H1 (cell line): ENCODE measurements at regions not wholly inside any gene's neighbourhood (a gene's known extent, or its start where the extent isn't known, plus 50 kb on each side); places are given as distances from the start of the nearest gene placed in this dataset.

ENCODE experiments used
- ATF2 ChIP-seq: IDR thresholded peaks from 2 replicates; pipeline ENCODE4 v1.6.1; 2012; ENCODE audit warnings: low read length, inconsistent platforms
- EP300 ChIP-seq, 2 experiments: IDR thresholded peaks; 1 replicate in 1 of 2; 2 replicates in 1 of 2; pipeline ENCODE4 v1.6.1; 2011 to 2012; ENCODE audit warnings: low read depth in 2 of 2, low read length in 2 of 2, mild to moderate bottlenecking in 2 of 2, borderline replicate concordance in 1 of 2, inconsistent platforms in 1 of 2, moderate library complexity in 1 of 2
- GABPA ChIP-seq: IDR thresholded peaks from 2 replicates; pipeline ENCODE4 v1.6.1; 2011; ENCODE audit warnings: mild to moderate bottlenecking, low read length, moderate library complexity, borderline replicate concordance; ENCODE audit not compliant: insufficient read depth
- JUN ChIP-seq: IDR thresholded peaks from 2 replicates; pipeline ENCODE4 v1.6.1; 2011; ENCODE audit warnings: low read depth, mild to moderate bottlenecking, improper control_type of control experiment, low read length
- JUND ChIP-seq: IDR thresholded peaks from 2 replicates; pipeline ENCODE4 v1.6.1; 2011; ENCODE audit warnings: mild to moderate bottlenecking, improper control_type of control experiment, low read length
- MAX ChIP-seq: IDR thresholded peaks from 2 replicates; pipeline ENCODE4 v1.6.1; 2012; ENCODE audit warnings: inconsistent platforms
- NANOG ChIP-seq: IDR thresholded peaks from 2 replicates; pipeline ENCODE4 v1.6.1; 2011; ENCODE audit warnings: low read length, low read depth, mild to moderate bottlenecking, inconsistent platforms; ENCODE audit not compliant: insufficient read depth, poor library complexity, severe bottlenecking
- NRF1 ChIP-seq: IDR thresholded peaks from 2 replicates; pipeline ENCODE4 v1.6.1; 2011; ENCODE audit warnings: mild to moderate bottlenecking, low read depth, low read length, improper control_type of control experiment
- POLR2A ChIP-seq, 2 experiments: IDR thresholded peaks; 1 replicate in 1 of 2; 2 replicates in 1 of 2; pipeline ENCODE4 v1.6.1; 2011; ENCODE audit warnings: low read depth in 2 of 2, low read length in 2 of 2, mild to moderate bottlenecking in 2 of 2; ENCODE audit errors: control extremely low read depth in 1 of 2
- RAD21 ChIP-seq, 2 experiments: IDR thresholded peaks in 1 of 2; conservative IDR thresholded peaks in 1 of 2; 2 replicates each; pipeline ENCODE4 v1.6.1; 2011; ENCODE audit warnings: low read depth in 2 of 2, low read length in 2 of 2, improper control_type of control experiment in 1 of 2, inconsistent platforms in 1 of 2, mild to moderate bottlenecking in 1 of 2, moderate library complexity in 1 of 2
- SP1 ChIP-seq: IDR thresholded peaks from 2 replicates; pipeline ENCODE4 v1.6.1; 2011; ENCODE audit warnings: low read depth, low read length
- TEAD4 ChIP-seq: IDR thresholded peaks from 2 replicates; pipeline ENCODE4 v1.6.1; 2012; ENCODE audit warnings: low read depth, low read length, inconsistent platforms, mixed read lengths
- YY1 ChIP-seq: IDR thresholded peaks from 2 replicates; pipeline ENCODE4 v1.6.1; 2011; ENCODE audit warnings: low read depth, mild to moderate bottlenecking, low read length
- TF ChIP-seq, protein P1 (sequence below), 3 experiments: IDR thresholded peaks; 1 replicate in 2 of 3; 2 replicates in 1 of 3; pipeline versions ENCODE4 v1.5.1 to v1.6.1; 2011; ENCODE audit warnings: low read length in 3 of 3, mild to moderate bottlenecking in 3 of 3, inconsistent platforms in 2 of 3, low read depth in 1 of 3, moderate library complexity in 1 of 3; ENCODE audit not compliant: insufficient read depth in 1 of 3; ENCODE audit errors: control extremely low read depth in 1 of 3

DNA sequence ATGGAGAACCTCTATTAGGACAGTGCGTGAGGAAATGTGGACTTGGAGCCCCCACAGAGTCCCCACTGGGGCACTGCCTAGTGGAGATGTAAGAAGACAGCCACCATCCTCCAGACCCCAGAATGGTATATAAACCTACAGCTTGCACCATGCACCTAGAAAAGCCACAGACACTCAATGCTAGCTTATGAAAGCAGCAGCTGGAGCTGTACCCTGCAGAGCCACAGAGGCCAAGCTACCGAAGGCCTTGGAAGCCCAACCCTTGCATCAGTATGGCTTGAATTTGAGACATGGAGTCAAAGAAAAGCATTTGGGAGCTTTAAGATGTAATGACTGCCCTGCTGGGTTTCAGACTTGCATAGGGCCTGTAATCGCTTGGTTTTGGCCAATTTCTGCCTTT lies 361.3 kb downstream of the ZNF248 start:
- no peak for TF ChIP-seq JUN
- no peak for TF ChIP-seq NANOG
- TF ChIP-seq SP1: no peak
- no peak for TF ChIP-seq NRF1
- TF ChIP-seq EP300 (IDR thresholded peaks at IDR 0.05; ENCODE audit: borderline replicate concordance in 1 of 2, low read depth in 2 of 2, low read length in 2 of 2): no peak
- TF ChIP-seq JUND: no peak
- TF ChIP-seq YY1: no peak
- TF ChIP-seq, protein P1, sequence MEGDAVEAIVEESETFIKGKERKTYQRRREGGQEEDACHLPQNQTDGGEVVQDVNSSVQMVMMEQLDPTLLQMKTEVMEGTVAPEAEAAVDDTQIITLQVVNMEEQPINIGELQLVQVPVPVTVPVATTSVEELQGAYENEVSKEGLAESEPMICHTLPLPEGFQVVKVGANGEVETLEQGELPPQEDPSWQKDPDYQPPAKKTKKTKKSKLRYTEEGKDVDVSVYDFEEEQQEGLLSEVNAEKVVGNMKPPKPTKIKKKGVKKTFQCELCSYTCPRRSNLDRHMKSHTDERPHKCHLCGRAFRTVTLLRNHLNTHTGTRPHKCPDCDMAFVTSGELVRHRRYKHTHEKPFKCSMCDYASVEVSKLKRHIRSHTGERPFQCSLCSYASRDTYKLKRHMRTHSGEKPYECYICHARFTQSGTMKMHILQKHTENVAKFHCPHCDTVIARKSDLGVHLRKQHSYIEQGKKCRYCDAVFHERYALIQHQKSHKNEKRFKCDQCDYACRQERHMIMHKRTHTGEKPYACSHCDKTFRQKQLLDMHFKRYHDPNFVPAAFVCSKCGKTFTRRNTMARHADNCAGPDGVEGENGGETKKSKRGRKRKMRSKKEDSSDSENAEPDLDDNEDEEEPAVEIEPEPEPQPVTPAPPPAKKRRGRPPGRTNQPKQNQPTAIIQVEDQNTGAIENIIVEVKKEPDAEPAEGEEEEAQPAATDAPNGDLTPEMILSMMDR (IDR thresholded peaks at IDR 0.05; ENCODE audit: control extremely low read depth in 1 of 3, insufficient read depth in 1 of 3, low read depth in 1 of 3, low read length in 3 of 3): no peak
- TF ChIP-seq RAD21 (IDR thresholded peaks at IDR 0.05 in 1 of 2, conservative IDR thresholded peaks at IDR 0.05 in 1 of 2; ENCODE audit: low read depth in 2 of 2, low read length in 2 of 2): no peak
- TF ChIP-seq TEAD4: no peak
- TF ChIP-seq POLR2A (IDR thresholded peaks at IDR 0.05; ENCODE audit: control extremely low read depth in 1 of 2, low read depth in 2 of 2, low read length in 2 of 2): no peak
- no peak for TF ChIP-seq MAX
- TF ChIP-seq ATF2: no peak
- no peak for TF ChIP-seq GABPA
